Inflammatory macrophage (primary cell): ENCODE measurements at regions not wholly inside any gene's neighbourhood (a gene's known extent, or its start where the extent isn't known, plus 50 kb on each side); places are given as distances from the start of the nearest gene placed in this dataset.

ENCODE experiments used
- DNase-seq, 2 donors: peaks; one replicate each; pipeline ENCODE4 v3.0.0-alpha.2; 2020 to 2022

GRCh38 chr2:59033661-59034060 lies 792.5 kb upstream of the FANCL start:
- no peak for DNase-seq

GRCh38 chr2:59032499-59032898 lies 791.4 kb upstream of the FANCL start:
- no peak for DNase-seq

GRCh38 chr2:59029058-59029457 lies 787.9 kb upstream of the FANCL start:
- no peak for DNase-seq

- DNase-seq = no peak
These were observed 786.2 kb upstream of the FANCL start for GRCh38 chr2:59027320-59027719.

- peak; percentile 40 to 58 for DNase-seq
These were observed 784.1 kb upstream of the FANCL start for GRCh38 chr2:59025157-59025757.

- no peak for DNase-seq
These were observed 780.7 kb upstream of the FANCL start for GRCh38 chr2:59021786-59022185.

- no peak for DNase-seq
These were observed 778.5 kb upstream of the FANCL start for GRCh38 chr2:59019566-59020159.

GRCh38 chr2:59018737-59019136 lies 777.6 kb upstream of the FANCL start:
- no peak for DNase-seq

- DNase-seq = no peak
These were observed 773.9 kb upstream of the FANCL start for GRCh38 chr2:59015027-59015426.

GRCh38 chr2:59012971-59013370 lies 771.8 kb upstream of the FANCL start:
- DNase-seq = no peak

GRCh38 chr2:59012234-59012633 lies 771.1 kb upstream of the FANCL start:
- DNase-seq = no peak

- DNase-seq = no peak
These were observed 767.8 kb upstream of the FANCL start for GRCh38 chr2:59008950-59009349.

- DNase-seq = no peak
These were observed 764.9 kb upstream of the FANCL start for GRCh38 chr2:59005836-59006615.

GRCh38 chr2:59004621-59005020 lies 763.5 kb upstream of the FANCL start:
- no peak for DNase-seq

- no peak for DNase-seq
These were observed 759.7 kb upstream of the FANCL start for GRCh38 chr2:59000796-59001195.

- no peak for DNase-seq
These were observed 751.1 kb upstream of the FANCL start for GRCh38 chr2:58992062-58992706.

- no peak for DNase-seq
These were observed 750.2 kb upstream of the FANCL start for GRCh38 chr2:58991357-58991756.

- no peak for DNase-seq
These were observed 744.4 kb upstream of the FANCL start for GRCh38 chr2:58985541-58985940.

- no peak for DNase-seq
These were observed 743.6 kb upstream of the FANCL start for GRCh38 chr2:58984731-58985130.

GRCh38 chr2:58983111-58983510 lies 742.0 kb upstream of the FANCL start:
- DNase-seq = no peak

GRCh38 chr2:58981237-58981636 lies 740.1 kb upstream of the FANCL start:
- DNase-seq = no peak

GRCh38 chr2:58976375-58977071 lies 735.4 kb upstream of the FANCL start:
- no peak for DNase-seq

GRCh38 chr2:58974881-58975280 lies 733.8 kb upstream of the FANCL start:
- no peak for DNase-seq
